CD4-positive, alpha-beta T cell (primary cell): ENCODE measurements at regions not wholly inside any gene's neighbourhood (a gene's known extent, or its start where the extent isn't known, plus 50 kb on each side); places are given as distances from the start of the nearest gene placed in this dataset.

Source experiments
- ATAC-seq: fragments of 200-7000 bp; cut with Tn5 transposase; one replicate; pipeline ENCODE4 v1.10.0; 2022; ENCODE audit warnings: mild to moderate bottlenecking; ENCODE audit not compliant: poor library complexity
- CTCF ChIA-PET: fragments of 350-600 bp; sonication (Branson Sonifier 250); formaldehyde crosslinking; loops from one replicate; lab custom pipeline; 2021; ENCODE audit warnings: antibody characterized with exemption, inconsistent platforms; lab: Charles Lee
- POLR2A ChIA-PET: fragments of 350-600 bp; sonication (Branson Sonifier 250); formaldehyde crosslinking; loops from one replicate; lab custom pipeline; 2021; ENCODE audit warnings: antibody characterized with exemption, inconsistent platforms; lab: Charles Lee
- DNase-seq, 14 experiments: peaks; one replicate each; pipeline ENCODE4 v3.0.0-alpha.2; 2013 to 2020; ENCODE audit warnings: mixed read lengths in 2 of 14
- H3K27ac ChIP-seq, 2 donors: one replicate each; pipeline versions ENCODE4 v1.5.1 to v1.7.0; 2013; ENCODE audit warnings: low read length in 2 of 2, low read depth in 1 of 2, mild to moderate bottlenecking in 1 of 2
- H3K27me3 ChIP-seq, 2 experiments: 1 replicate in 1 of 2; 2 replicates in 1 of 2; pipeline versions ENCODE4 v1.6.1 to v1.7.0; 2013; ENCODE audit warnings: low read length in 2 of 2, control low read depth in 1 of 2, mild to moderate bottlenecking in 1 of 2, moderate library complexity in 1 of 2; ENCODE audit not compliant: insufficient read depth in 2 of 2, control insufficient read depth in 1 of 2
- H3K36me3 ChIP-seq: one replicate; pipeline ENCODE4 v1.6.1; 2013; ENCODE audit warnings: low read length, control low read depth; ENCODE audit not compliant: insufficient read depth
- H3K4me1 ChIP-seq: one replicate; pipeline ENCODE4 v1.6.1; 2013; ENCODE audit warnings: low read length, control low read depth; ENCODE audit not compliant: insufficient read depth
- H3K4me3 ChIP-seq: one replicate; pipeline ENCODE4 v1.5.1; 2013; ENCODE audit warnings: mild to moderate bottlenecking, low read length, moderate library complexity
- H3K9me3 ChIP-seq, 2 experiments: 1 replicate in 1 of 2; 2 replicates in 1 of 2; pipeline versions ENCODE4 v1.6.1 to v1.7.0; 2013; ENCODE audit warnings: low read length in 2 of 2, mild to moderate bottlenecking in 2 of 2, control low read depth in 1 of 2, moderate library complexity in 1 of 2; ENCODE audit not compliant: control insufficient read depth in 1 of 2, insufficient read depth in 1 of 2
- H3K27ac Mint-ChIP-seq: one replicate; pipeline ENCODE4 v1.8.0; 2020; ENCODE audit warnings: mixed read lengths
- H3K27me3 Mint-ChIP-seq: one replicate; pipeline ENCODE4 v1.8.0; 2021; ENCODE audit warnings: mixed read lengths
- H3K36me3 Mint-ChIP-seq: one replicate; pipeline ENCODE4 v1.8.0; 2021; ENCODE audit warnings: low read depth, mixed read lengths
- H3K4me1 Mint-ChIP-seq: one replicate; pipeline ENCODE4 v1.8.0; 2021; ENCODE audit warnings: low read depth, mixed read lengths
- H3K4me3 Mint-ChIP-seq: one replicate; pipeline ENCODE4 v1.8.0; 2020; ENCODE audit warnings: mild to moderate bottlenecking, mixed read lengths
- H3K9me3 Mint-ChIP-seq: one replicate; pipeline ENCODE4 v1.8.0; 2020; ENCODE audit warnings: mixed read lengths
- CTCF ChIP-seq: fragments of 200-600 bp; IDR thresholded peaks from one replicate; pipeline ENCODE4 v1.8.0; 2022; ENCODE audit warnings: antibody characterized with exemption, mild to moderate bottlenecking
- intact Hi-C, 2 experiments: fragments of 100-400 bp; cut with DNase I in 1 of 2; cut with micrococcal nuclease in 1 of 2; formaldehyde crosslinking; loops; one replicate each; pipeline versions ENCODE4 v1.15.1 to v1.9.0; 2023 to 2025; cut with DNase I, micrococcal nuclease

GRCh38 chr5:91214571-91214970 is 168.5 kb downstream of the ARRDC3 start:
- Histone ChIP-seq H3K4me3 (no peak overlapping the region), H3K27ac (no peak overlapping the region), H3K36me3 (no peaks in the 10 kb centered on the region), H3K9me3 (no peaks in the 10 kb centered on the region), H3K4me1 (no peaks in the 10 kb centered on the region), H3K27me3 (no peaks in the 10 kb centered on the region)
- Mint-ChIP-seq H3K27ac (no peak overlapping the region), H3K9me3 (no peaks in the 10 kb centered on the region), H3K4me1 (no peaks in the 10 kb centered on the region), H3K4me3 (no peak overlapping the region), H3K36me3 (no peaks in the 10 kb centered on the region), H3K27me3 (peaks cover 7% of the 10 kb centered on the region)
- ChIA-PET CTCF (no interaction called here), POLR2A (interaction anchor here (1.1 to 1.4 kb wide), 2 partner anchors 169 to 171 kb away, joined by 3 to 7 read pairs; partner anchors contain the start of gene ARRDC3)
- no peak for TF ChIP-seq CTCF
- intact Hi-C loops: no loop called here
- DNase-seq: no peak
- no peak for ATAC-seq
